HepG2 (cell line): ENCODE measurements at regions not wholly inside any gene's neighbourhood (a gene's known extent, or its start where the extent isn't known, plus 50 kb on each side); places are given as distances from the start of the nearest gene placed in this dataset.

ENCODE experiments used
- ATAC-seq: fragments of 200-7000 bp; cut with Tn5 transposase; 3 replicates; pipeline ENCODE4 v1.9.1; 2020; ENCODE audit warnings: mild to moderate bottlenecking, moderate library complexity
- BruUV-seq: library from RNA; stranded (reverse); fragments of 400-500 nt; replicated peaks from 2 replicates; lab custom pipeline; 2021; lab: Mats Ljungman, UMichigan
- CTCF ChIA-PET: fragments of 300-600 bp; formaldehyde crosslinking; extraction: SDS; loops from one replicate; lab custom pipeline; 2021; ENCODE audit warnings: low total read pairs, inconsistent platforms, low intra/inter-chr PET ratio; lab: Yijun Ruan, JAX
- POLR2A ChIA-PET: fragments of 350-600 bp; sonication (Branson Sonifier 250); formaldehyde crosslinking; loops from one replicate; lab custom pipeline; 2020; ENCODE audit warnings: antibody characterized with exemption, inconsistent platforms; lab: Yijun Ruan, JAX
- DNase-seq: peaks from one replicate; pipeline ENCODE4 v3.0.0-alpha.2; 2015; ENCODE audit warnings: low spot score
- FAIRE-seq: peaks from 3 replicates; lab custom pipeline; 2011; peaks lifted over from hg19 to GRCh38; lab: Jason Lieb, UNC
- H2AFZ ChIP-seq: one replicate; pipeline ENCODE4 v1.6.1; 2011; ENCODE audit warnings: low read length, inconsistent platforms
- H3K27ac ChIP-seq: fragments of 300-600 bp; 3 replicates; pipeline ENCODE4 v1.8.0; 2011; ENCODE audit warnings: mixed run types, mild to moderate bottlenecking, mixed read lengths, low read length, inconsistent platforms; ENCODE audit not compliant: insufficient read depth; ENCODE audit errors: extremely low read length
- H3K27me3 ChIP-seq, 2 experiments: fragments of 200-600 bp in 1 of 2; 2 replicates in 1 of 2; 3 replicates in 1 of 2; pipeline versions ENCODE4 v1.6.0 to v1.8.0; 2011; ENCODE audit warnings: low read length in 2 of 2, mild to moderate bottlenecking in 2 of 2, moderate library complexity in 2 of 2, inconsistent platforms in 1 of 2; ENCODE audit not compliant: insufficient read depth in 2 of 2, control insufficient read depth in 1 of 2
- H3K36me3 ChIP-seq, 2 experiments: fragments of 200-600 bp in 1 of 2; replicated peaks in 1 of 2; 2 replicates in 1 of 2; 3 replicates in 1 of 2; pipeline versions ENCODE4 v1.5.1 to v1.8.0; 2011; ENCODE audit warnings: low read length in 2 of 2, inconsistent platforms in 1 of 2; ENCODE audit not compliant: insufficient read depth in 2 of 2, control insufficient read depth in 1 of 2
- H3K4me1 ChIP-seq: 2 replicates; pipeline ENCODE4 v1.5.1; 2012; ENCODE audit warnings: low read length, inconsistent platforms; ENCODE audit not compliant: insufficient read depth
- H3K4me2 ChIP-seq: 2 replicates; pipeline ENCODE4 v1.6.0; 2011; ENCODE audit warnings: low read depth, low read length, inconsistent platforms
- H3K4me3 ChIP-seq, 3 experiments: fragments of 200-600 bp in 1 of 3; sonication (generic), shearing (Covaris generic) in 1 of 3; replicated peaks in 1 of 3; 2 replicates each; pipeline ENCODE4 v1.5.1; 2011 to 2016; ENCODE audit warnings: low read length in 3 of 3, inconsistent platforms in 2 of 3, low read depth in 2 of 3, mild to moderate bottlenecking in 2 of 3, control low read depth in 1 of 3, mixed read lengths in 1 of 3; ENCODE audit not compliant: insufficient read depth in 1 of 3
- H3K79me2 ChIP-seq: one replicate; pipeline ENCODE4 v1.6.1; 2011; ENCODE audit warnings: low read length, inconsistent platforms; ENCODE audit not compliant: insufficient read depth
- H3K9ac ChIP-seq: 2 replicates; pipeline ENCODE4 v1.6.0; 2011; ENCODE audit warnings: mild to moderate bottlenecking, low read depth, low read length, inconsistent platforms; ENCODE audit not compliant: insufficient read depth
- H3K9me3 ChIP-seq: 2 replicates; pipeline ENCODE4 v1.5.1; 2012; ENCODE audit warnings: mild to moderate bottlenecking, low read length
- H4K20me1 ChIP-seq: 2 replicates; pipeline ENCODE4 v1.6.0; 2011; ENCODE audit warnings: inconsistent platforms, mild to moderate bottlenecking, low read length, moderate library complexity; ENCODE audit not compliant: insufficient read depth
- HNRNPK ChIP-seq: fragments of 200-400 bp; formaldehyde crosslinking; IDR thresholded peaks from 2 replicates; pipeline ENCODE4 v1.6.1; 2018; ENCODE audit warnings: low read length, low read depth, moderate library complexity, mild to moderate bottlenecking; ENCODE audit not compliant: poor library complexity, severe bottlenecking
- JARID2 ChIP-seq: sonication (generic); formaldehyde crosslinking; IDR thresholded peaks from 2 replicates; pipeline ENCODE4 v1.8.1; 2023; ENCODE audit warnings: missing genetic modification reagents, inconsistent platforms; ENCODE audit not compliant: insufficient replicate concordance
- MAFF ChIP-seq: IDR thresholded peaks from 2 replicates; pipeline ENCODE4 v1.6.1; 2011; ENCODE audit warnings: low read depth, low read length, improper control_type of control experiment
- MAFK ChIP-seq, 2 experiments: IDR thresholded peaks in 1 of 2; conservative IDR thresholded peaks in 1 of 2; 2 replicates each; pipeline ENCODE4 v1.6.1; 2011; ENCODE audit warnings: improper control_type of control experiment in 2 of 2, low read length in 2 of 2
- PHF8 ChIP-seq: sonication (generic); formaldehyde crosslinking; IDR thresholded peaks from 2 replicates; pipeline ENCODE4 v1.5.0; 2020; ENCODE audit warnings: missing genetic modification reagents
- ZMYM4 ChIP-seq: sonication (generic); formaldehyde crosslinking; IDR thresholded peaks from 2 replicates; pipeline ENCODE4 v1.8.1; 2023; ENCODE audit warnings: mild to moderate bottlenecking, missing genetic modification reagents
- ZNF282 ChIP-seq: fragments of 450-650 bp; IDR thresholded peaks from 2 replicates; pipeline ENCODE4 v1.6.1; 2018; ENCODE audit not compliant: partially characterized antibody
- ZNF343 ChIP-seq: sonication (generic); formaldehyde crosslinking; IDR thresholded peaks from 2 replicates; pipeline ENCODE4 v1.4.0; 2020; ENCODE audit warnings: mild to moderate bottlenecking, missing genetic modification reagents
- ZNF350 ChIP-seq: sonication (generic); formaldehyde crosslinking; IDR thresholded peaks from 2 replicates; pipeline ENCODE4 v1.4.0; 2020; ENCODE audit warnings: mild to moderate bottlenecking, low read depth, missing genetic modification reagents, borderline replicate concordance
- in situ Hi-C: cut with HindIII; loops from 2 replicates; pipeline ENCODE4 v1.10.0; 2017; ENCODE audit warnings: low pct_unique_long_range_greater_than_20kb; ENCODE audit not compliant: extremely low pct_ligation_motif_present
- intact Hi-C: fragments of 100-400 bp; cut with micrococcal nuclease; formaldehyde crosslinking; loops from one replicate; pipeline ENCODE4 v1.10.0; 2022; ENCODE audit not compliant: unreplicated experiment
- TF ChIP-seq, protein P1 (sequence below): sonication (generic); formaldehyde crosslinking; IDR thresholded peaks from 2 replicates; pipeline ENCODE4 v1.8.1; 2022; ENCODE audit warnings: low read depth, mild to moderate bottlenecking, missing genetic modification reagents
- TF ChIP-seq, protein P2 (sequence below): IDR thresholded peaks from 2 replicates; pipeline ENCODE4 v1.6.1; 2016; ENCODE audit warnings: missing compliant biosample characterization, missing genetic modification reagents, borderline replicate concordance
- TF ChIP-seq, protein P3 (sequence below): sonication (generic); formaldehyde crosslinking; IDR thresholded peaks from 2 replicates; pipeline ENCODE4; 2020; ENCODE audit warnings: missing genetic modification reagents, mild to moderate bottlenecking, borderline replicate concordance
- TF ChIP-seq, protein P4 (sequence below): sonication (generic); formaldehyde crosslinking; IDR thresholded peaks from 2 replicates; pipeline ENCODE4 v1.4.0; 2020; ENCODE audit warnings: mild to moderate bottlenecking, missing genetic modification reagents

DNA sequence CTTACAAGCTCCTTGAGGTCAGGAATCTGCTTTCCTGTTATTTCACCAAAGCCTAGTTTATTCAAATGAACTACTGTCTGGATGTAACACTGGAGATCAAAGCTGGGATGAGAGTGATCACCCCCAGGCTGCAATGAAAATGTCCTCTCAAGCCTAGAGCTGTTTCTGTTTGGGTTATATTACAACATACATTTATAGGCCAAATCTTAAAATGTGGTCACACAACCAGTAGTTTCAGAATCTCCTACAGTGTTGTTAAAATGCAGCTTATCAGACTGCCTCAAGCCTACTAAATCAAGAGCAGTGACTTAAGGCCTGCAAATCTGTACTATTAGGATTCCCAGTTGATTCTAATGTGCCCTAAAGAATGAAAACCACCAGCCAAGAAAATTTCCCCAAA is 207.5 kb downstream of the PAPSS1 start (continued):
- TF ChIP-seq, protein P1, sequence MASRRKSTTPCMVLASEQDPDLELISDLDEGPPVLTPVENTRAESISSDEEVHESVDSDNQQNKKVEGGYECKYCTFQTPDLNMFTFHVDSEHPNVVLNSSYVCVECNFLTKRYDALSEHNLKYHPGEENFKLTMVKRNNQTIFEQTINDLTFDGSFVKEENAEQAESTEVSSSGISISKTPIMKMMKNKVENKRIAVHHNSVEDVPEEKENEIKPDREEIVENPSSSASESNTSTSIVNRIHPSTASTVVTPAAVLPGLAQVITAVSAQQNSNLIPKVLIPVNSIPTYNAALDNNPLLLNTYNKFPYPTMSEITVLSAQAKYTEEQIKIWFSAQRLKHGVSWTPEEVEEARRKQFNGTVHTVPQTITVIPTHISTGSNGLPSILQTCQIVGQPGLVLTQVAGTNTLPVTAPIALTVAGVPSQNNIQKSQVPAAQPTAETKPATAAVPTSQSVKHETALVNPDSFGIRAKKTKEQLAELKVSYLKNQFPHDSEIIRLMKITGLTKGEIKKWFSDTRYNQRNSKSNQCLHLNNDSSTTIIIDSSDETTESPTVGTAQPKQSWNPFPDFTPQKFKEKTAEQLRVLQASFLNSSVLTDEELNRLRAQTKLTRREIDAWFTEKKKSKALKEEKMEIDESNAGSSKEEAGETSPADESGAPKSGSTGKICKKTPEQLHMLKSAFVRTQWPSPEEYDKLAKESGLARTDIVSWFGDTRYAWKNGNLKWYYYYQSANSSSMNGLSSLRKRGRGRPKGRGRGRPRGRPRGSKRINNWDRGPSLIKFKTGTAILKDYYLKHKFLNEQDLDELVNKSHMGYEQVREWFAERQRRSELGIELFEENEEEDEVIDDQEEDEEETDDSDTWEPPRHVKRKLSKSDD, result no peak
- no peak for TF ChIP-seq ZMYM4 (CRISPR knock-in tag)
- no peak for TF ChIP-seq PHF8 (CRISPR knock-in tag)
- no peak for TF ChIP-seq JARID2 (CRISPR knock-in tag)
- TF ChIP-seq, protein P2, sequence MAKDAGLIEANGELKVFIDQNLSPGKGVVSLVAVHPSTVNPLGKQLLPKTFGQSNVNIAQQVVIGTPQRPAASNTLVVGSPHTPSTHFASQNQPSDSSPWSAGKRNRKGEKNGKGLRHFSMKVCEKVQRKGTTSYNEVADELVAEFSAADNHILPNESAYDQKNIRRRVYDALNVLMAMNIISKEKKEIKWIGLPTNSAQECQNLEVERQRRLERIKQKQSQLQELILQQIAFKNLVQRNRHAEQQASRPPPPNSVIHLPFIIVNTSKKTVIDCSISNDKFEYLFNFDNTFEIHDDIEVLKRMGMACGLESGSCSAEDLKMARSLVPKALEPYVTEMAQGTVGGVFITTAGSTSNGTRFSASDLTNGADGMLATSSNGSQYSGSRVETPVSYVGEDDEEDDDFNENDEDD (CRISPR knock-in tag), result no peak
- no peak for TF ChIP-seq HNRNPK
- TF ChIP-seq, all 625 proteins: peak for 0

DNA sequence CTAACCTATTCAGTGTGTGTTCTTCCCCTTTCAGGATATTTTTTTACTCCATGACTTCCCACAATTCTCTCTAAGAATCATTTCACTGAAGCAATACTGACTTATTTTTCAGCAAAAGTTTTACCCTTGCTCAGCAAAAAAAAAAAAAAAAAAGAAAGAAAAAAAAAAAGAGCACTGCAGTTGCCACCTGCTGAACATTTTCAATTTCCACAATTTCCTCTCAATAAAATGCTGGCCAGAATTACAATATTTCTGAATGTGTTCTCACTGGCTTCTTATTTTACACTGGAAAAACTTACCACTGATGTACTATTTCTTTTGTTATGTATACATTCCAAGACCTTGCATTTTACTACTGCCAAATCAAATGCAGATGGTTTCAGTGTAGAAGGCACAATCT is 210.4 kb downstream of the PAPSS1 start:
- no TSS peak for BruUV-seq
- FAIRE-seq (no peak), ATAC-seq (no peak), DNase-seq (no peak)
- intact Hi-C loops (loop anchor here (10.0 kb wide), 1 partner anchor 325 kb away; no protein-coding TSS in a partner anchor), in situ Hi-C loops (no loop called here)
- no peaks in the 10 kb centered on the region for H3K36me3 ChIP-seq
- ChIA-PET POLR2A (no interaction called here), CTCF (no interaction called here)
- no peak overlapping the region for H3K4me3 ChIP-seq
- TF ChIP-seq, protein P3, sequence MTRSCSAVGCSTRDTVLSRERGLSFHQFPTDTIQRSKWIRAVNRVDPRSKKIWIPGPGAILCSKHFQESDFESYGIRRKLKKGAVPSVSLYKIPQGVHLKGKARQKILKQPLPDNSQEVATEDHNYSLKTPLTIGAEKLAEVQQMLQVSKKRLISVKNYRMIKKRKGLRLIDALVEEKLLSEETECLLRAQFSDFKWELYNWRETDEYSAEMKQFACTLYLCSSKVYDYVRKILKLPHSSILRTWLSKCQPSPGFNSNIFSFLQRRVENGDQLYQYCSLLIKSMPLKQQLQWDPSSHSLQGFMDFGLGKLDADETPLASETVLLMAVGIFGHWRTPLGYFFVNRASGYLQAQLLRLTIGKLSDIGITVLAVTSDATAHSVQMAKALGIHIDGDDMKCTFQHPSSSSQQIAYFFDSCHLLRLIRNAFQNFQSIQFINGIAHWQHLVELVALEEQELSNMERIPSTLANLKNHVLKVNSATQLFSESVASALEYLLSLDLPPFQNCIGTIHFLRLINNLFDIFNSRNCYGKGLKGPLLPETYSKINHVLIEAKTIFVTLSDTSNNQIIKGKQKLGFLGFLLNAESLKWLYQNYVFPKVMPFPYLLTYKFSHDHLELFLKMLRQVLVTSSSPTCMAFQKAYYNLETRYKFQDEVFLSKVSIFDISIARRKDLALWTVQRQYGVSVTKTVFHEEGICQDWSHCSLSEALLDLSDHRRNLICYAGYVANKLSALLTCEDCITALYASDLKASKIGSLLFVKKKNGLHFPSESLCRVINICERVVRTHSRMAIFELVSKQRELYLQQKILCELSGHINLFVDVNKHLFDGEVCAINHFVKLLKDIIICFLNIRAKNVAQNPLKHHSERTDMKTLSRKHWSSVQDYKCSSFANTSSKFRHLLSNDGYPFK, result no peak
- TF ChIP-seq MAFF (0 out of 2 replicates have a peak, but pooled peaks have one; percentile 28), ZNF350 (CRISPR knock-in tag) (no peak), ZNF343 (CRISPR knock-in tag) (no peak), ZNF282 (no peak), MAFK (conservative IDR thresholded peaks at IDR 0.05 in 1 of 2, IDR thresholded peaks at IDR 0.05 in 1 of 2; ENCODE audit: low read length in 2 of 2) (peak in 1 of 2 experiments; percentile 61; a peak in 2 of 4 replicates)
- TF ChIP-seq, protein P4, sequence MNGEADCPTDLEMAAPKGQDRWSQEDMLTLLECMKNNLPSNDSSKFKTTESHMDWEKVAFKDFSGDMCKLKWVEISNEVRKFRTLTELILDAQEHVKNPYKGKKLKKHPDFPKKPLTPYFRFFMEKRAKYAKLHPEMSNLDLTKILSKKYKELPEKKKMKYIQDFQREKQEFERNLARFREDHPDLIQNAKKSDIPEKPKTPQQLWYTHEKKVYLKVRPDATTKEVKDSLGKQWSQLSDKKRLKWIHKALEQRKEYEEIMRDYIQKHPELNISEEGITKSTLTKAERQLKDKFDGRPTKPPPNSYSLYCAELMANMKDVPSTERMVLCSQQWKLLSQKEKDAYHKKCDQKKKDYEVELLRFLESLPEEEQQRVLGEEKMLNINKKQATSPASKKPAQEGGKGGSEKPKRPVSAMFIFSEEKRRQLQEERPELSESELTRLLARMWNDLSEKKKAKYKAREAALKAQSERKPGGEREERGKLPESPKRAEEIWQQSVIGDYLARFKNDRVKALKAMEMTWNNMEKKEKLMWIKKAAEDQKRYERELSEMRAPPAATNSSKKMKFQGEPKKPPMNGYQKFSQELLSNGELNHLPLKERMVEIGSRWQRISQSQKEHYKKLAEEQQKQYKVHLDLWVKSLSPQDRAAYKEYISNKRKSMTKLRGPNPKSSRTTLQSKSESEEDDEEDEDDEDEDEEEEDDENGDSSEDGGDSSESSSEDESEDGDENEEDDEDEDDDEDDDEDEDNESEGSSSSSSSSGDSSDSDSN (CRISPR knock-in tag), result no peak
- H3K4me1 ChIP-seq, result no peaks in the 10 kb centered on the region
- no peak overlapping the region for H3K4me2 ChIP-seq
- no peaks in the 10 kb centered on the region for H3K79me2 ChIP-seq
- no peaks in the 10 kb centered on the region for H4K20me1 ChIP-seq
- no peak overlapping the region for H2AFZ ChIP-seq
- no peak overlapping the region for H3K9ac ChIP-seq
- no peak overlapping the region for H3K27ac ChIP-seq
- no peaks in the 10 kb centered on the region for H3K27me3 ChIP-seq
- H3K9me3 ChIP-seq, result no peaks in the 10 kb centered on the region
